Effector CD8-positive, alpha-beta T cell (primary cell): ENCODE measurements at regions not wholly inside any gene's neighbourhood (a gene's known extent, or its start where the extent isn't known, plus 50 kb on each side); places are given as distances from the start of the nearest gene placed in this dataset.

Source experiments
- DNase-seq: peaks from one replicate; lab custom pipeline; 2025; lab: John Stamatoyannopoulos, UW

- DNase-seq: no peak
Observed at GRCh38 chr20:50313827-50314677, 123.4 kb downstream of the CEBPB start.

- DNase-seq: no peak
Observed at GRCh38 chr20:50314678-50315335, 124.2 kb downstream of the CEBPB start.

DNA sequence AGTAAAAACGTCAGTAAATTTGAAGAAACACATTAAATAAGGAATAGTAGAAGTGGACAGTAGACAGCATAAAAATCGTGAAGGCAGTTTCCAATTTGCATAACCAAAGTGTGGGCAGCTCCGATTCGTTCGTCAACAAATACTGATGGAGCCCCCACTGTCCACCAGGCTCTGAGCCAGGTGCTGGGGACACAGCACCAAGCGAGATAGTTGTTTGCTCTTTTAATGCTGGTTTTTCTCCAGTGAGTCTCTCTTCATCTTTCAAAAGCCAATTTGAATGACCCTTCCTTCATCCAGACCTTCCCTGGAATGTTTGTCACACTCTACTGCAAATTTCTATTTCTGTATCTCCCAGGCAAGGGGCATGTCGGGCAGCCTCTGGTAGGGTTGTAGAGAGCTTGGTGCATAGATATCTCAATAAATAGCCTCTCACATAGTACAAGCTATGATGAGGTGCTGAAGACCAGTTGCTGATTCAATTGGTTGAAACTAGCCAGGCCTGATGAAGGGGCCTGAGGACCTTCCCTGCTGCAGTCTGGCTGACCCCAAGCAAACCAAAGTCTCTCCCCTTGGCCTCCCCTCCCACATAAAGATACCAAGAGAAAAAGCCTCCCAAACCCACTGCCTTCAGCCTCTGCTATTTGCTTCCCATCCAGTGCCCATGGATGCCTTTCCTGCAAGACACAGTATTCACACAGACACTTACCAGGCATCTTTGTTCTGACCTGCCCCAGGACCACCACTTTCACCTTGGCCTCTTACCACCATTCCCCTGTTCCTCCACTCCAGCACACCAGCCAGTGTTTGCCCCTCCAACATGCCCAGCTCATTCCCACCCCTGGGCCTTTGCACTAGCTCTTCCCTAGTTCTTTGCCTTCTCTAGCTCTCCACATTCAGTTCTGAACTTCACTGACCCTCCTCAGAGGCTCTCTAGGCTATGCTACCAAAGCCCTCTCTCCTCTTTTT, 125.2 kb downstream of the CEBPB start:
- DNase-seq: no peak

DNA sequence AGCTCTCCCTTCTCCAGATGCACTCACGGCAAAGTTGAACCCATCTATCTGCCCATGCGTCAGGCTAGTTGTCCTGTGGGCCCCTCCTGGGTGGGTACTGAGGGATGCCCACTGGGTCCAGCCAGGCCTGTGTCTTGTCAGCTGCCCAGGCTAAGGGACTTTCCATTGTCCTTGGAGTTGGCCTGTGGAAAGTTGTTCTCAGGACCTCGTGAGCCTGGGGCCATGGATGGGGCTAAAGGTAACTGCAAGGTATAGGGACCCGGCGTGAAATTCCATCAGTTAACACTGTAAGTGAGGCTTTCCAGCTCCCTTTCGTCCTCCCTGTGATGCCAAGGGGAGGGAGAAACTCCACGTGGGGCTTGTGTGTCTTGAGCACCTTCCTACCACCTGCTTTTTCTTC, 126.5 kb downstream of the CEBPB start:
- no peak for DNase-seq

DNA sequence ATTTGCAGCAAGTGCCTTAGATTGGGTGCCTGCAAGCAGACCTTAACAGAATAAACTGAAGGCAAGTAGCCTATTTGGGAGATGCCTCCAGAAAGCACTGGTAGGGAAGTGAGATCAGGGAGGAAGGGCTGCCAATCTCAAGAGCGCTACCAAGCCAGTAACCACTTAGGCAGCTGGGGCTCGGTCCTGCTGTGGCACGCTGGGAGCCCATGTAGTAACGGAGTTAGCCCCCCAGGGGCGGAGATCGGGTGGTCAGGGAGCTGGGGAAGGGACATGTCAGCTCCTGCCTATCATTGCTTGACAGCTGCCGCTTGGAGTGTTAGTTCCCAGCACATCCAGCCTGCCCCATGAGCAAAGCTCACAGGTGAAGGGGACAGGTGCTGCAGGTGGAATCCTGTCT, 127.0 kb downstream of the CEBPB start:
- no peak for DNase-seq

DNA sequence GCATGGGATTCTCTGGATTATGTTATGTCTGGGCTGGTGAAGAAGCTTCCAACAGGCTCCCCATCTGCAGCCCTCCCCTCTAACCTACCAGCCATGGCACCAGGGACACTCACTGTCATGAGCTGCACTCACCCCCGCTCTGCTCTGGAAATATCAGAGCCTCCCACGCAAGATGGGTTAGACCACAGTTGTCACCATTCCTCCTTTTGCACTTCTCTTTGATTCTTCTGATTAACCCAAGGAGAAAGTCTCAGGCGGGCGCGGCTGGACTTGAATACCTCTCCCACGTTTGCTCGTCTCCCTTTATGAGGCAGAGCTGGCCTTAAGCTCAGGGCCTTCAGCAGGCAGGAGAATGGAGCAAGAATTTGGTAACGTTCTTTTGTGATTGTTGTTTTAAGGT, 128.1 kb downstream of the CEBPB start:
- no peak for DNase-seq

DNA sequence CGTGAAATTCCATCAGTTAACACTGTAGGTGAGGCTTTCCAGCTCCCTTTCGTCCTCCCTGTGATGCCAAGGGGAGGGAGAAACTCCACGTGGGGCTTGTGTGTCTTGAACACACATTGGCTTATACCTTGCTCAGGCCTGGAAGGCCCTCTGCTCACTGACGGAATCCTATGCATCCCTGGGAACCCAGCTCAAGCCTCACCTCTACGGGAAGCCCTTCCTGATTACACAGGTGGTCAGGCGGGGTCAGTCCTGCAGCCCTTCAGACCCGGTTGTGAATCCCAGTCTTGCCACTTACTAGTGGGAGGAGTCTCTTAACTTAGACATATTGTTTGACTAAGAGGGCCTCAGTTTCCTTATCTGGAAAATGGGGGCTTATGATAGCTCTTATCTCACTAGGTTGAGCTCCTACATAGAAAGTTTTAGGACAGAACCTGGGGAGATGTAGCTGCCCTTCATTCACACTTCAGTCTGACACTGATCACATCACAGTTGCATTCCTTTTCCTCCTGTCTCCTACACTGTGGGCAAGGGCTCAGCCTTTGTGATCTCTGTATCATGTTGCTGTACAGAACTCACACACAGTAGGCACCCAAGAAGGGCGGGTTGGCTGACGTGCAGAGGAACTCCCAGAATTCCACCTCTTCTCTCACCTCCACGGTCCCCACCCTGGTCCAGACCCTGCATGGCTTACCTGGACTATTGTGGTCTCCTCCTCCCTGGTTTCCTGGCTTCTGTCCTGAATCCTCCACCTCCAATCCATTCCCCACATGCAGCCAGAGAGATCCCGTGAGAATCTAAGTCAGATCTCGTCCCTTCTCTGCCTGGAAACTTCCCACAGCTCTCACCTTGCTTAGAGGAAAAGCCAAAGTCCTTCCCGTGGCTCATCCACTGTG, 129.6 kb downstream of the CEBPB start:
- no peak for DNase-seq

DNA sequence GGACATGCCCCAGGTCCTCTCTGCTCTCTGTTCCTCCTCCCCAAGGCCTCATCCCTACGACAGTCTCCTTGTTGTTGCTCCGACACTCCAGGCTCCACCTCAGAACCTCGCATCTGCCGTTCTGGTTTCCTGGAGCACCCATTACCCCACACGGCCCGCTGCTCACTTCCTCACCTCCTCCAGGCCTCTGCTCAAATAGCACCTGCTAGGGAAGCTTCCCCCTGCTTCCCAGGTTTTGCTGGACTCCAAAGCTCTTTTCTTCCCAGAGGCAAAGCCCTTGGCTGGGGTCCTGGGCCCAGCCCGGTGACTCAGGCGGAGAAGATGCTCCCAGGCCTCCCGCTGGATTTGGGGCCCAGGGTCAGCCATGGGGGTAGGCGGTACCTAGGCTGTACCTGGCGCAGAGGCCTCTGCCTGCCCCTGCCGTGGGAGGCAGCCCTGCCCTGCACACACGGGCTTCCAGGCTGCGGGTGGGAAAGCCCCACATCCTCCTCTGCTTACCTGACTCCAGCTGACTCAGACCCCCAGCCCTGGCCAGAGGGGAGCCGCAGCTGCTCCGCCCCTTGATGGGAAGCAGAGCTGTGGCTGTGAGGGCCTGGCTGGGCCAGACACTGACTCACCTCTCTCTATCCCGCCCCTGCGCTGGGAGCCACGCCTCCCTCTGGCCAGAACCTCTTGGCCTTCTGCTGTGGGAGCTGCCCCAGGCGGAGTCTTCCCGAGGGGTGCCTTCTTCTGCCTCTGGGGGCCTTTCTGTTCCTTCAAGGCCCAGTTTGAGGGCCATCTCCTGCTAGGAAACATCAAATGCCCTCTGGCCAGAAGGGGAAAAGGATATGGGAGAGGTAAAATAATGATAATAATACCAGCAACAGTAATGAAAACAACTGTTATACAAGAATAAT, 130.5 kb downstream of the CEBPB start:
- DNase-seq: no peak

DNA sequence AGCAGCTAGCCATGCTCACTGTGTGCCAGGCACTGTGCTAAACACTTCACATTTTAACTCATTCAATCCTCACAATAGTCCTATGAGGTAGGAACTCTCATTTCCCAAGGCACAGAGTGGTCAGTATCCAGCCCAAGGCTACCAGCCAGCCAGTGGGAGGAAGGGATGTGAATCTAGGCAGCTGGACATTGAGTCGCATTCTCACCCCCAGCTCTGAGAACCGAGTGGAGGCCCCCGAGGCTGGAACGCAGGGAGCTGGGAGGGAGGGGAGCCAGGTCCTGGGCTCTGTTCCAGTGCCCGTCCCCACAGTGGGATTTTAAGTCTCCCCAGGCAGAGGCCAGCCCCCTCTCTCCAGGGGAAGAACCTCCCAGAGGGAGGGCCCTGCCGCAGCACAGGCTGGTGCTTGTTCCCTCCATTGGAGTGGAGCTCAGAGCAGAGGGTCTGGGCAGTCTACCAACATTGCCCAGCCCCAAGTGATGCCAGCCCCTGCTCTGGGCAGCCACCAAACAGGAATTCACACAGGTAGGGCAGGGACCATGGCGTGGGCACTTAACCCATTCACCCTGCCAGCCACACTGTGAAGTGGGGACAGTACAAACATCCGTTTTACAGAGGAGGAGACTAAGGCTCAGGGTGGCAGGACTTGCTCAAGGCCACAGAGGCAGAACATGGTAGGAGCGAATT, 131.3 kb downstream of the CEBPB start:
- DNase-seq: no peak

DNA sequence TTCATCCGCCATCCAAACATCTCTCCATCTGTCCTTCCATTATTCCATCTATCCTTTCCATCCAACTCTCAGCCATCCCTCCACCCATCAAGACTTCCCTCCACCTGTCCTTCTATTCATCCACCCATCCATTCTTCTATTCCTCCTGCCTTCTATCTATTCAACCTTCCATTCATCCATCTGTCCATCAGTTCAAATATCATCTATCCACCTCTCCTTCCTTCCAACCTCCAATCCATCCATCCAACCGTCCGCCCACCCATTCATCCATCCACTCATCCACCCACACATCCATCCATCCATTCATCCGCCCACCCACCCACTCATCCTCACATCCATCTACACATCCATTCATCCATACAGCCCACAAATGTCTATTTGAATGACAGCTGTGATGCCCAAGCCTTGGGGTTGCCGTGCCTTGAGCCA, 132.1 kb downstream of the CEBPB start:
- DNase-seq: no peak

DNA sequence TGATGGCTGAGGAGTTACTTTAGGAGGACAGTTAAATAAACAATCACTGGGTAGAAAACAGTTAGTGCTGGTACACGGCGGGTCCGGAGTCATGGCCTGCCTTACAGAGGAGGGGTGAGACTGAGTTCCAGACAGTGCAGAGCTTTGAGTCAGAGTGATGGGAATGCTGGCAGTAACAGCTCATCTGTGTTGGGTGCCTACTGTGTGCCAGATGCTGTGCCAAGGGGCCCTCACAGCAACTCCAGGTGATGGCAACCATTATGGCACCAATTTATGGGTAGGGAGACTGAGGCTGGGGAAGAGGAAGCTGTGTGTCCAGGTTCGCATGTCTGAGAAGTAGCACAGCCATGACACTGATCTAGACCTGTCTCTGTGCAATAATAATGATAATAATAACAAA, 132.6 kb downstream of the CEBPB start:
- no peak for DNase-seq

DNA sequence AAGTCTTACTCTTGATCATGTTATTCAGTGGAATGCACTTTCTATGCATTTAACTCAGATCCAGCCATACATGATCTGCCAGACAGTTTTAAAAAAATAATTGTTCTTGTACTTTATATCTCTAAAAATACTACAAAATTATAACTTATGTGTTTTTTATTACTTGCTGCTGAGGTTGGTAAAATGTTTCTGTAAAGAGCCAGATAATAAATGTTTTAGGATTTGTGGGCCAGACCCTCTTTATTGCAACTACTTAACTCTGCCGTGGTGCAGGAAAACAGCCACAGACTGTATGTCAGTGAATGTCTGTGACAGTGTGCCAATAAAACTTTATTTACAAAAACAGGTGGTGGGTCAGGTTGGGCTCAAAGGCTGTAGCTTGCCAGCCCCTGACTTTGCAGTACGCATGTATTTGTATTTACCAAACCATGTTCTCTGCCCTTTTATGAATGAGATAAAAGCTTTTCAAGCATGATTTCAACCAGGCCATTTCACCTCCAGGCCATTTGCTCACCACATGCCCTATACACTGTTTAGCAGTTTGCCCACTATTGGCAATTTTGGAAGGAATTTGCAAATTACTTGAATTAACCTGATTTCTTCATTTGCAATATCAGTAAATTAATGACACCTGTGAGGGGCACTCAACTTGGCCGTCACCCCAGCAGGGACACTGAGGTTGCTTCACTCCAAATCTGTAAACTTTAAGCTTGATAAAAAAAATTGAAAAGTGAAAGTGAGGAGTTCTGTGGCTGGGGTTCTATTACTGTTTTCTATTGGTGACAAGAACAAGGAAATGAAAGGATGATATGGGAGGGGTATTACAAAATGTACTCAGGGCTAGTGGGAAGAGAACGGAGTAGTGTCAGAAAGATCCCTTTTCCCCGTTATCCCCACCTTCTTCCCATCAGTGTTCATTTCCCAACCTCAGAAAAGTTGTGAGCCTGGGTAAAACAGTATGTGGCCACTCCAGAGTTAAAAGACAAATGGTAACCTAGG, 133.4 kb downstream of the CEBPB start:
- DNase-seq: no peak

DNA sequence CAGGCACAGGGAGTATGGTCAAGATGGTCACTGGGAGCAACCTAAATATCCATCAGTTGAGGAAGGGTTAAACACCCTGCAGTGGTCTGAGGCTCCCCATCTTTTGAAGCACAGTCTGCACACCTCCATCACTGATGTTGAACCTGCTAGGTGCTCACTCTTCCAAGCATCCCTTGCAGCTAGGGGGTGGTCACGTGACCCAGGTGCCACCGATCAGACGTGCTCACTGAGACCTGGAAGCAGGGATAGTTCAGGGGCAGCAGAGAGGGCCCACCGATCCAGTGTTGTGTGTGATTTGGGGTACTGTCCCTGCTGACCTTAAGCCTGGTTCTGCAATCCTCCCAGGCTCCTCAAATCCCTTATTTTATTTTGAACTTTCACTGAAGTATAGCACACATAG, 134.6 kb downstream of the CEBPB start:
- no peak for DNase-seq

DNA sequence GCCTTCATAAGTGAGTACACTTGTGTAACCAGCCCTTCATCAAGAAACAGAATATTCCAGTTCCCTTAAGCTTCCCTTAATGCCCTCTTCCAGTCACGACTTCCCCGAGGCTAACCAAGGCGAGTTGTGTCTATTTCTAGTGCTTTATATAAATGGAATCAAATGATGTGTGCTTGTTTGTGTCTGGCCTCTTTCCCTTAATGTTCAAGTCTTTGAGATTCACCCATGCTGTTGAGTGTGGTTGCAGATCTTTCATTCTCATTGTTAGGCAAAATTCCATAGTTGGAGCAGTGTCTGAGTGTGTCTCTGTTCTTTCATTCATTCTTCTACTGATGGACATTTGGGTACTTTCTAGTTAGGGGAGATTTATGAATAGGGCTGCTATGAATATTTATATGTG, 135.0 kb downstream of the CEBPB start:
- DNase-seq: no peak

DNA sequence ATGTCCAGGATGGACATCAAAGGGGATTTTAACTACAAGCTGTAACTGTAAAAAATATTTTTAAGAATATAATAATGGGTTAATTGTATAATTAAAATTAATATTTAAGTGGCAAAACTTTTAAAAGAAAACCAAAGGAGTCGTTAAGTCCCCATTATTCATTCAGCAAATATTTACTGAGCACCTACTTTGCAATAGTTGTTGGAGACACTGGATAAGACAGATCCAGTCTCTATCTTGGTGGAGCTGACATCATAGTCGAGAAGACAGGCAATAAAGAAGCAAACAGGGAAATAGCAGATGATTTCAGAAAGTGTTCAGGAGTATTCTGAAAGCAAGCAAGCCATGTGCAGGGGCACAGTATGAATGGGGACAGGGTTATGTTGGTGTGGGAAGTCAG, 137.0 kb downstream of the CEBPB start:
- DNase-seq: no peak

DNA sequence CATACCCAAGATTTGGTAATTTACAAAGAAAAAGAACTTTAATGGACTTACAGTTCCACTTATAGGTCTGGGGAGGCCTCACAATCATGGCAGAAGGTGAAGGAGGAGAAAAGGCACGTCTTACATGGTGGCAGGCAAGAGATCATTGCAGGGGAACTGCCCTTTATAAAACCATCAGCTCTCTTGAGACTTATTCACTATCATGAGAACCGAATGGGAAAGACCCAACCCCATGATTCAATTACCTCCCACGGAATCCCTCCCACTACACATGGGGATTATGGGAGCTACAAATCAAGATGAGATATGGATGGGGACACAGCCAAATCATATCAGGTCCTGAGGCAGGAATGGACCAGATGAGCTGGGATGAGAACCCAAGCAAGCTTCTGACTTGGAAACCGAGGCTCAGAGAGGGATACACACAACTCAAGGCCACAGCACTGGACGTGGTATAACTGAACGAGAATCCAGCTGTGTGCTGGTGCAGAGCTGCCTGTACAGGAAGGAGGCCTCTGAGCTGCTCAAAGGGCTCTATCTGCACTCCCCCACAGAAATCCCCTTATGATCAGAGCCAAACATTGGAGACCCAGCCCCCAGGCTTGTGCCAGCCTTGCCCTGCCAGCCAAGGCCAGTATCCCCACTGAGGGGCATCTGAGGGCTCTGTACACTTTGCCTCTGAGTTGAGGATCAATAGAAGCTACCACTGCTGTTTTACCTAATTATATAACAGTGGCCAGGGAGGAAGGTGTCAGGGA, 137.8 kb downstream of the CEBPB start:
- DNase-seq: no peak

- DNase-seq: no peak
Observed at GRCh38 chr20:50328996-50329898, 138.6 kb downstream of the CEBPB start.
